ENCODE measurements at regions not wholly inside any gene's neighbourhood (a gene's known extent, or its start where the extent isn't known, plus 50 kb on each side); places are given as distances from the start of the nearest gene placed in this dataset.

GRCh38 chr1:213549982-213550381 lies 437.8 kb upstream of the PROX1 start:
- no peaks in the 10 kb centered on the region for H3K9me3 ChIP-seq
- H3K36me3 ChIP-seq (ENCODE audit: insufficient read depth in 1 of 2, low read depth in 1 of 2) = no peaks in the 10 kb centered on the region
- H3K27me3 ChIP-seq (ENCODE audit: insufficient read depth in 3 of 3, low read length in 2 of 3) = no peaks in the 10 kb centered on the region
- intact Hi-C loops (cut with DNase I) = no loop called here
- no peak for TF ChIP-seq CTCF (IDR thresholded peaks at IDR 0.05)
- no peaks in the 10 kb centered on the region for H3K4me1 ChIP-seq
- WGBS, 3 donors = 48 to 76% (median 59%) methylated on average over 3 of the region's 3 CpGs
- DNase-seq = no peak
- no peak for ATAC-seq
- H3K4me3 ChIP-seq = no peak overlapping the region
- H3K27ac ChIP-seq = no peak overlapping the region

- Histone ChIP-seq H3K36me3 (ENCODE audit: insufficient read depth in 1 of 2, low read depth in 1 of 2) (no peaks in the 10 kb centered on the region), H3K9me3 (no peaks in the 10 kb centered on the region), H3K27me3 (ENCODE audit: insufficient read depth in 3 of 3, low read length in 2 of 3) (no peaks in the 10 kb centered on the region), H3K4me3 (no peak overlapping the region), H3K4me1 (no peaks in the 10 kb centered on the region), H3K27ac (no peak overlapping the region)
- no peak for DNase-seq
- no peak for TF ChIP-seq CTCF (IDR thresholded peaks at IDR 0.05)
- 75 to 82% (median 76%) methylated on average over 4 of the region's 4 CpGs for WGBS, 3 donors
- ATAC-seq = no peak
- intact Hi-C loops (cut with DNase I) = no loop called here
Observed at GRCh38 chr1:213550804-213551203, 437.0 kb upstream of the PROX1 start.

- H3K36me3 ChIP-seq (ENCODE audit: insufficient read depth in 1 of 2, low read depth in 1 of 2) = no peaks in the 10 kb centered on the region
- H3K27ac ChIP-seq = no peak overlapping the region
- H3K4me1 ChIP-seq = no peaks in the 10 kb centered on the region
- no peak for DNase-seq
- no peaks in the 10 kb centered on the region for H3K9me3 ChIP-seq
- TF ChIP-seq CTCF (IDR thresholded peaks at IDR 0.05) = no peak
- H3K27me3 ChIP-seq (ENCODE audit: insufficient read depth in 3 of 3, low read length in 2 of 3) = no peaks in the 10 kb centered on the region
- no peak overlapping the region for H3K4me3 ChIP-seq
- intact Hi-C loops (cut with DNase I) = no loop called here
- WGBS, 3 donors = 40 to 47% (median 43%) methylated on average over 1 of the region's 1 CpG
- ATAC-seq = no peak
Observed at GRCh38 chr1:213552045-213552444, 435.7 kb upstream of the PROX1 start.

- 89 to 95% (median 93%) methylated on average over 3 of the region's 3 CpGs for WGBS, 3 donors
- Histone ChIP-seq H3K36me3 (ENCODE audit: insufficient read depth in 1 of 2, low read depth in 1 of 2) (no peaks in the 10 kb centered on the region), H3K4me3 (no peak overlapping the region), H3K4me1 (no peaks in the 10 kb centered on the region), H3K27ac (no peak overlapping the region), H3K27me3 (ENCODE audit: insufficient read depth in 3 of 3, low read length in 2 of 3) (no peaks in the 10 kb centered on the region), H3K9me3 (peaks cover 12% of the 10 kb centered on the region)
- no peak for ATAC-seq
- no peak for DNase-seq
- intact Hi-C loops (cut with DNase I) = no loop called here
- no peak for TF ChIP-seq CTCF (IDR thresholded peaks at IDR 0.05)
Observed at GRCh38 chr1:213560226-213560625, 427.5 kb upstream of the PROX1 start.

- ATAC-seq = no peak
- 87 to 88% (median 88%) methylated on average over 2 of the region's 2 CpGs for WGBS, 3 donors
Observed at GRCh38 chr1:213561870-213562269, 425.9 kb upstream of the PROX1 start.

More at GRCh38 chr1:213561870-213562269, 425.9 kb upstream of the PROX1 start:
- no peaks in the 10 kb centered on the region for H3K4me1 ChIP-seq
- H3K27me3 ChIP-seq (ENCODE audit: insufficient read depth in 3 of 3, low read length in 2 of 3) = no peaks in the 10 kb centered on the region
- peaks cover 12% of the 10 kb centered on the region for H3K9me3 ChIP-seq
- no peak overlapping the region for H3K27ac ChIP-seq
- no peak overlapping the region for H3K4me3 ChIP-seq
- no peak for TF ChIP-seq CTCF (IDR thresholded peaks at IDR 0.05)
- intact Hi-C loops (cut with DNase I) = no loop called here
- no peaks in the 10 kb centered on the region for H3K36me3 ChIP-seq (ENCODE audit: insufficient read depth in 1 of 2, low read depth in 1 of 2)
- DNase-seq = no peak

Measured in psoas muscle (tissue), 7 donors.